Stimulated activated CD8-positive, alpha-beta memory T cell treated with anti-CD3 and anti-CD28 coated beads, Interleukin-12 subunit alpha, Interleukin-12 subunit beta, amount 100 ng/mL, for 4 hours (primary cell): ENCODE measurements at regions not wholly inside any gene's neighbourhood (a gene's known extent, or its start where the extent isn't known, plus 50 kb on each side); places are given as distances from the start of the nearest gene placed in this dataset.

Experiments used
- DNase-seq: peaks from one replicate; pipeline ENCODE4 v3.0.0-alpha.2; 2020; ENCODE audit warnings: low read depth

- DNase-seq, result no peak
Observed at GRCh38 chr6:4405621-4406212, 270.3 kb upstream of the ECI2 start.

GRCh38 chr6:4404415-4404814 lies 269.0 kb upstream of the ECI2 start:
- DNase-seq, result no peak

DNA sequence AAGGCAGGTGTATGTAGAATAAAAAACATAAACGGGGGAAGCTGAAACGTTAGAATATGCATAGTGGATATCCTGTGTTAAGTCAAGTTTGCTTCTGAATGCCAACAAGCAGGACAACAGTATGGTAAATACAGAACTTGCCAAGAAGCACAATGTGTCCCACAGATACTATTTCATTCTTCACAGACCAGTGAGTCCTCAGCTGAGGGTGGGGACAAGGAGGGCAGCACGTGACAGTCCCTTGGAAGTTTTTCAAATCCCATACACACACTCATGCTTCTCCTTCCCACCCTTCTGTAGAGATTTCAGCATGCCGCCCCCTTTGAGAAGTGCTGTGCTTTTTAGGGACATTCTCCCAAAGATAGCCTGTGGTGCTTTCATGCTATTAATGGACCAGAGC lies 268.5 kb upstream of the ECI2 start:
- DNase-seq, result no peak

GRCh38 chr6:4403023-4403752 lies 267.8 kb upstream of the ECI2 start:
- DNase-seq, result no peak

- DNase-seq, result no peak
Observed at GRCh38 chr6:4402477-4402976, 267.2 kb upstream of the ECI2 start.

DNA sequence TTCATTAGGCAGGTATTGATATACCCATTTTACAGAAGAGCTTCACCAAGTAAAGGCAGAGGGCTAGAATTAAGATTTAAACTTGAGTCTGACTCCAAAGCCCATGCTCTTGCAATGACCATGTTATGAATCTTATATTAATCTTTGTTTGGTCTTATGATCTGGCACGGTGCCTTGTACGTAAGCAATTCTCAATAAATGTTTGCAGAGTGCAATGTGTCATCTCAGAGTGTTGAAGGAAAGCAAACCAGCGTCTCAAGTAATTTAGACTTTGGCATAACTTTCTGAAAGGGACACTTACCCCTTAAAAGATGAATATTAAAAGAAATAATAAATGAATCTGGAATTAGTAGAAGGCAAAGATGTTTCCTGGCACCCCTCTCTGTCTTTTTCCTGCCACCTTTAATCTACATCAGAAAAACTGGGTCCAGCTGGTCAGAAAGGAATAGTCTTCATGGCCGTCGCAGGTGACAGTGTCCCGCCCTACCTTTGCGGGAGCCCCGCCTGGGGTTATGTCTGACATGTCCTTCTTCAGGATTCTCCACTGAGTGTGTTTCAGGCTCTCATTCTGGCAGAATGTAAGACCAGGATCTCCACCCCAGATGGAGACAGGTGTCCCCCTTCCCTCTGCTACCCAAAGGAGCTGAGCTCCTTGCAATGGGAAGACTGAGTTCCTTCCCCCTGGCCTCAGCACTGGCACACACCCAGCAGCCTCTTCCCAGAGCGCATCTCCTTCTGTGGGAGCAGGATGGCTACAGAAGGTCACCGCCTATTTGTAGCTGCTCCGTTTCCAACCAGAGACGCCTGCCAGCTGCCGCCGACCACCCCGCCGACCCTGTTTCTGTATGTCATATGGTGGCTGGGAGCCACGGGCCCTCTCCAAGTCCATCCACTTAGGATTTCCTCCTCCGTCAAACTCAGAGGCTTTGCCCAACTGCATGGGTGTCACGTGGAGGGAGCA lies 266.3 kb upstream of the ECI2 start:
- no peak for DNase-seq

DNA sequence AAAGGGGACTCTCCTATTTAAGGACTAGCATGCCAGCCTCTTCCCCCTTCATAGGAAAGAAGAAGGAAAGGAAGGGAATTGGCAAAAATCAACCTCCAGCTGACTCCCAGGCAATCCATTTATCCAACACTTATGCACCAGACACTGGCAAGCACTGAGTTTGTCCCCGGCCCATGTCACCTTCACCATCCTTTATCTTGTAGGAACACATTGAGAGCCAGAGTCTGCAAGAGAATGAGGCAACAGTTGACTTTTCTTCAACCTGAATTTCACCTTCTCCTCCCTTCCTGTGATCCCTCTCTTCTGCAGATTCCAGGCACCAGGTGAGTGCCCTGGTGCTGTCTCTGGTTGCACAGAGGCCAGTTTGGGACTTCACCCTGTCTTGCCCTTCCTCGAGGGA lies 264.3 kb upstream of the ECI2 start:
- DNase-seq, result no peak

DNA sequence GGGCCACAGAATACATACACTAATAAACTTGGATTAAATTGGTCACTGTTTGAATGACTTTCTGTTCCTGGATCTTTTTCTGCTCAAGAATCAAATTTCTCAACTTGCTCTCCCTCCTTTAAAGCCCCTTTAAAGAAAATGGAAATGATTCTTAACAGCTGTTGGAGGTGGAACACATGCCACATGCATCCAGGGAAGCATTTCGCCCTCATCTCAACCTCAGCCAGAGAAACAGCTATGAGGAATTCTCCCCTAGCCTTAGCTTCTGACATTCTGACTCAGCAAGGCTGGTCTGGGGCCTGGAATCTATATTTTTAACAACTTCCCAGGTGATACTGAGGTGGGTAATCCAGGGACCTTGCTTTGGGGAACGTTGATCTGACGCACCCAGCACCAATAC lies 263.4 kb upstream of the ECI2 start:
- DNase-seq, result no peak

DNA sequence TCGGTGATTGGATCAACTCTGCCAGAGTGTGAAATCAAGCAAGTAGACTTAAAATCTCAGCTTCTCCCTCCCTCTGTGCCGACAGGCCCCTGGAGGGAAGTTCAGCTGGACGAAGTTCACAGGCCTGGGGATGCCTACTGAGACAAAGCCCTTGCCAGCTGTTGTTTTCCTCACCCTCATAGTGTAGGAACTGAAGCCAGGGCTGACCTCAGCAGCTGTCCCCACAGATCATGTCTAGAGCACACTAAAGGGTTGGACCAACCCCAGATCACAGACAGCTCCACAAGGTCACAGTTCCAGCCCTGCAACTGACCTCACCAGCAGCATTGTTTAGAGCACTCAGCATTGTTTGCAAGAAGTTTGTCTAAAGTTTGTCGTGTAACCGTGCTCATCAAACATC lies 261.9 kb upstream of the ECI2 start:
- DNase-seq, result no peak

- no peak for DNase-seq
Observed at GRCh38 chr6:4396044-4396443, 260.7 kb upstream of the ECI2 start.

DNA sequence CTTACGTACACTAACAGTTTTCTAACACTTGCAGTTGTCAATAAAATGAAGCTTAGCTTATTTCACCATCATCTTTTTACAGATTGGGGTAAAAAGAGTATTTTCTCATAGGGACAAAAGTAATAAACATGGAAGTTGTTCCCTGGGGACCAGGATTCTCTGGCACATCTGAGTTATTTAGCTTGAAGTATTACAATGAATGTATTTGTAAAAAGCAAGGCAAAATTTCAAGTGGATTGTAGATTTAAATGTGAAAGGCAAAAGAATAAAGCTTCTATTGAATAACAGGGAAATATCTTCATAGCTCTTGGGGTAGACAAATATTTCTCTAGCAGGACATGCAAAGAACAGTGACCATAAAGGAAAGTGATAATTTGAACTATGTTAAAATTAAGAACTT lies 260.0 kb upstream of the ECI2 start:
- no peak for DNase-seq

DNA sequence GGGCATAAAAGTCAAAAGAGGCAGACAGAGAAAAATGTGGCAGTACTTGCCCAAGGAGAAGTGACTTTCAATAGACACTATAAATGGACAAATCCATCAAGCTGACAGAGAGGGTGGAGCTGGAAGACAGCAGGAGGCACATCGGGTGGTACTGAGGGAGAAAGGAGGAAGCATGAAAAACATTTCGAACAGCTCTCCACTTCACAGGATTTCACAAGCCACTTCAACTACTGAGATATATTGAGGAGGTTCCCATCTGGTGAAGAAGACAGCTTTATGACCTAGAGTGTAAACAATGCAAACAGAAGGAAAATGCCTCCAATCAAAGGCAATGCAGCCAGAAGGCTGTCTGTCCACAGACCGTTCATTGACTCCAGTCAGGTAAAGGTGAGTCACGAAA lies 259.4 kb upstream of the ECI2 start:
- no peak for DNase-seq

- no peak for DNase-seq
Observed at GRCh38 chr6:4388675-4389074, 253.3 kb upstream of the ECI2 start.

DNA sequence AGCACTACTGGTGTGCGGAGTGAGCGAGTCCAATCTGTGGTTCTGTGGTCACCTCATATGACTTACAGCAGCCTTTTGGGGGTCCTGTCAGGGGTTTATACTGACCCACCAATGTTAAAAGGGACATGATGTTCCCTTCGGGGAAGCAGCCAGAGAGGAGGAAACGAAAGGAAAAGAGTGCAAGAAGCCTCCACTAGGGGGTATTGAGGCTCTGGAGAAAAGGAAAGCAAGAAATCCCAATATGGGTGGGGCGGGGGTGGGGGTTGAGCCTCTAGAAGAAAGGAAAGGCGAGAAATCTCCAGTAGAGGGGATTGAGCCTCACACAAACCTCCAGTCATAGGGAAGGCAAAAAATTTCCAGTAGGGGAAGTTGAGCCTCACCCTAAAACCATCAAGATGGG lies 249.3 kb upstream of the ECI2 start:
- DNase-seq, result no peak

- no peak for DNase-seq
Observed at GRCh38 chr6:4383910-4384638, 248.7 kb upstream of the ECI2 start.

GRCh38 chr6:4382362-4382853 lies 247.0 kb upstream of the ECI2 start:
- no peak for DNase-seq

DNA sequence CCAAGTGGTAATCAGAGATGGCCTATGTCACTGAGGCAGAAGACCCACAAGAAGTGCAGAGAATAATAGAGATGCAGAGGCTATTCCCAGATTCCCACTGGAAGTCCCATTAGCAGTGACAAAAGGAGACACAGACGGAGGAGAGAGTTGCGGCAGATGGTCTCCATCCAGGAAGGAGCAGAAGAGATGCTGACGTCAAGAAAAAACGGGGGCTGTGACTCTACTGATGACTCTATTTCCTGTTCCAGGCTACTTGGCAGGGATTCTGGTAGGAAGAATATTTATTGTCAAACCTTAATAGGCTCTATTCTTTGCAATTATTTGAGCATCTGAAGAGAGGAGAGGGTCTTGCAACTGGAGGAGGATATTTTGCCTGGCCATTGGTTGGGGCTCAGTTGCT lies 246.0 kb upstream of the ECI2 start:
- no peak for DNase-seq

DNA sequence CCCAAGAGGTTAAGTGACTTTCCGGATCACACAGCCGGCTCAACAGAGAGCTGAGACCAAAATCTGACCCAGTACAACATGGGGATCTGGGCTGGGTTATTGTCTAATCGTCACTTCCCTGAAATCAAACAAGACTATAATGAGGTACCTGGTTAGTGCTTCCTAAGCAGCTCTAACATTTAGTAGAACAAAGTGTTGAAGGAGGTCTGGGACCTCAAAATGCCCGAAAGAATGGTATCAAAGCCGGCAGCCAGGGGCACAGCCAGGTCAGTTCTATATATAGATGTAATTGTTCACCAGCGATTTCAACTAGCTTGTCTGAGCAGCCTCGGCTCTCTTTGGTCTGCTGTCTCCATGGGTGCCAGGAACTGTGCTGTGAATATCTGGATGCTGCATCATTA lies 245.5 kb upstream of the ECI2 start:
- DNase-seq, result no peak

- DNase-seq, result no peak
Observed at GRCh38 chr6:4379958-4380357, 244.6 kb upstream of the ECI2 start.

DNA sequence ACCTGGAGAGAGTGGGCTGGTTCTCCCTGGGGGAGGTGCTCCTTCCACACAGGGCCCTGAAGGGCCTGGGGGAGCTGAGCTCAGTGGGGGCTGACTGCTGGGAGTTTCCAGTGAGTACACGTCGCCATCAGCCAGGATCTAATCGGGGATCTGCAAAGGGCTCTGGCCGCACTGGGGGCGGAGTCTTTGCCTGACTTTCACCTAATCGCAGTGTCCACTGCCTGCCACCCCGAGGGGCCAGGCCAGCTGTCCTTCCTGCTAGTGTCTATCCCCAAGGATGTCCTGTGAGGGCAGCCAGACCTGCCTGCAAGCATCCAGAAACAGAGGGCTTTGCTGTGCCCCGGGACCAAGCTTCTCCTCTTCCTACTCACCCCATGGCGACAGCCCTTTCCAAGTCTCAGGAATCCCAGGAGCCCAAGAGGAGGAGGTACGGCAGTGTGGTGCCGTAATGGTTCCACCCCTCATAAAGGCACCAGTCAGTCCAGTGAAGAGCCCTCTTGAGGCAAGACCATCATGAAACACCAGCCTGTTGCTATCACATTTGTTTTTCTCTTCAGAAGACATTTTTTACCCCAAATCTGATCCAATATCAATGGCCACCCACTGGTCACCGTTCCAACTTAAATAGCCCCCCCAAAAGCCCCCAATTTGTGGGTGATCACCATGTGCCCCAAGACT lies 243.1 kb upstream of the ECI2 start:
- no peak for DNase-seq

DNA sequence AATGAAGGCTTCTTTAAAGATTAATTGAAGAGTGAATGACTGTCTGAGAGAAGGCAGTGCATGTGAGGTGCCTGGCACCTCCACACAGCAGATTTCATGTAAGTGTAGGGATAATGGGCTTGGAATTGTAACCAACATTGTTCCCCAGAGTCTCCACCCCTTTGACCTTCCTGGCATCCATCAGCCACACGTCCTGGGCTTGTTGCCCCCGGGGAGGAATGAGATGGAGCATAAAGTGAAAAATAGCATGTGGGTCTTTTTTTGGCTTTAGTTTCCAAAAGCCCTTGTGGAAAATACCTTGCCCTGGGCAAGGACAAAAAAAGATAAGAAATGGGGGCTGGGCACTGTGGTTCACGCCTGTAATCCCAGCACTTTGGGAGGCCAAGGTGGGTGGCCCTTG lies 242.2 kb upstream of the ECI2 start:
- DNase-seq, result no peak
